ENCODE measurements at regions not wholly inside any gene's neighbourhood (a gene's known extent, or its start where the extent isn't known, plus 50 kb on each side); places are given as distances from the start of the nearest gene placed in this dataset.

DNA sequence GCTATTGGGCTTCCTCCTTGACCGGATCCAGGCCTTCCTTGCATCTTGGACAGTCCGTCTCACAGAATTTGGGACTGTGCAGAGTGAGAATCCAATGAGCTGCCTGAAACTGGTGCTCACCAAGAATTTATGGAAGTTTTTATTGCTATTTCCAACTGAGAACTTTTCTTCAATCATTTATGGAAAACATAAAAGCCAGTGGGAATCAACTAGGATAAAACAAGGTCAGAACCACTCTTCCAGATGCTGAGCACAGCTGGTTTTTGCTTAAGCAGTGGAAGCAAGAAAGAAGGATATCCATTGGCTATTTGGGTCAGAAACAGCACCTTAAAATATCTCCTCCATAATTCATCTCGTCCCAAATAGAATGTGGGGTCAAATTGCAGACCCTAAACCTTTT lies 74.2 kb downstream of the CD83 start:
- TF ChIP-seq FOXP2 (optimal IDR thresholded peaks at IDR 0.05; ENCODE audit: borderline replicate concordance, extremely low read depth, extremely low read length, insufficient read depth), result no peak
- TF ChIP-seq SIN3A (IDR thresholded peaks at IDR 0.05; ENCODE audit: borderline replicate concordance, insufficient read depth, low read length), result no peak
- TF ChIP-seq REST (IDR thresholded peaks at IDR 0.05; ENCODE audit: insufficient read depth in 1 of 2, low read depth in 2 of 2, low read length in 2 of 2), result no peak
- no peak for TF ChIP-seq POLR2AphosphoS5 (IDR thresholded peaks at IDR 0.05; ENCODE audit: low read depth, low read length)
- TF ChIP-seq TAF1 (IDR thresholded peaks at IDR 0.05; ENCODE audit: borderline replicate concordance, insufficient read depth, low read length), result no peak

DNA sequence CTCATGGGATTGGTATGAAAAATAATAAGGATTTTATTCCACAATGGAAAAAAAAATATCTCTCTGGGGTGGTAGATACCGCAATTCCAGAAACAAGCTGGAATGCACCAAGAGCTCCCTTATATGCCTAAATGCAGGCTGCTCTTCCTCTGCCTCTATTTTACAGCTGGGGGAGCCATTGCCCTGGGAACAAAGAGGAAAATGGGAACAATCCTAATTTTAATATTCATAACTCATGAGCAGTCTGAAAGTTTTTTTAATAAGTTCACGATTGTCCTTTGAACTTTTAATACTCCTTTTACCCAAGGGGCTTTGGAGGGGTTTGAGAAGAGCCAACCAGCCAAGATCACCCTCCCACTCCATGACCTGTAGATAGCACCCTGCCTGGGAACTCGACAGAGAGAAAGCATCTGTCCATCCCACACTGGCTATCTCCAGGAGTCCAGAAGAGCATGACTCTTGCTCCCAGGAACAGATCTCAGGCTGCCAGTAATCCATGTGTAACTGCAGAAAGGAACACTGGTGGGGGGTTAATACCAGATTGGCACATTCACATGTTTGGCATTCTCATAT lies 74.7 kb downstream of the CD83 start:
- TF ChIP-seq FOXP2 (optimal IDR thresholded peaks at IDR 0.05; ENCODE audit: borderline replicate concordance, extremely low read depth, extremely low read length, insufficient read depth) (no peak), POLR2AphosphoS5 (IDR thresholded peaks at IDR 0.05; ENCODE audit: low read depth, low read length) (no peak), REST (IDR thresholded peaks at IDR 0.05; ENCODE audit: insufficient read depth in 1 of 2, low read depth in 2 of 2, low read length in 2 of 2) (no peak)

GRCh38 chr6:14193524-14193923 lies 76.0 kb downstream of the CD83 start:
- no peak for TF ChIP-seq TAF1 (IDR thresholded peaks at IDR 0.05; ENCODE audit: borderline replicate concordance, insufficient read depth, low read length)
- no peak for TF ChIP-seq FOXP2 (optimal IDR thresholded peaks at IDR 0.05; ENCODE audit: borderline replicate concordance, extremely low read depth, extremely low read length, insufficient read depth)
- no peak for TF ChIP-seq SIN3A (IDR thresholded peaks at IDR 0.05; ENCODE audit: borderline replicate concordance, insufficient read depth, low read length)
- no peak for TF ChIP-seq POLR2AphosphoS5 (IDR thresholded peaks at IDR 0.05; ENCODE audit: low read depth, low read length)
- TF ChIP-seq REST (IDR thresholded peaks at IDR 0.05; ENCODE audit: insufficient read depth in 1 of 2, low read depth in 2 of 2, low read length in 2 of 2), result no peak

- TF ChIP-seq TAF1 (IDR thresholded peaks at IDR 0.05; ENCODE audit: borderline replicate concordance, insufficient read depth, low read length), result no peak
Observed at GRCh38 chr6:14194483-14194882, 76.9 kb downstream of the CD83 start.

DNA sequence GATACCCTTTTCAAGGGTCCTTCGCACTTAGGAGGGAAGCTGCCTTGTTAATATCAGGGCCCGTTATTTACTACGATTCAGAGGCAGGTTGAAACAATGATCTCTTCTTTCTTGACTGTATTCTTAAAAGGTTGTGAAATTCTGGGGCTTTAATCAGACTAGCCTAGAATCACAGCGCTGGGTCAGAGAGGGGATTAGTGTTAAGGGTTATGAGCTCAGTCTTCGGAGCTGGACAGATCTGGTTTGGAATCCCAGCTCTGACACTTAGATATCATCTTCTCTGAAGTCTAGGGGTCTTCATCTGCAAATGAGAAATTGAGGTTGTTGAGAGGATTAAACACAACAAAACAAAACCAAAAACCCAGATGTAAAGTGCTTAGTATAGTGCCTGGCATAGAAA lies 77.4 kb downstream of the CD83 start:
- TF ChIP-seq FOXP2 (optimal IDR thresholded peaks at IDR 0.05; ENCODE audit: borderline replicate concordance, extremely low read depth, extremely low read length, insufficient read depth) (no peak), TAF1 (IDR thresholded peaks at IDR 0.05; ENCODE audit: borderline replicate concordance, insufficient read depth, low read length) (no peak), REST (IDR thresholded peaks at IDR 0.05; ENCODE audit: insufficient read depth in 1 of 2, low read depth in 2 of 2, low read length in 2 of 2) (no peak), POLR2AphosphoS5 (IDR thresholded peaks at IDR 0.05; ENCODE audit: low read depth, low read length) (no peak), SIN3A (IDR thresholded peaks at IDR 0.05; ENCODE audit: borderline replicate concordance, insufficient read depth, low read length) (no peak)
